ENCODE measurements at regions not wholly inside any gene's neighbourhood (a gene's known extent, or its start where the extent isn't known, plus 50 kb on each side); places are given as distances from the start of the nearest gene placed in this dataset.
"Not testable (repeated sequence)": the region's sequence is repeated elsewhere in the genome, so short reads cannot be mapped to it uniquely, and the experiment has no call there.

DNA sequence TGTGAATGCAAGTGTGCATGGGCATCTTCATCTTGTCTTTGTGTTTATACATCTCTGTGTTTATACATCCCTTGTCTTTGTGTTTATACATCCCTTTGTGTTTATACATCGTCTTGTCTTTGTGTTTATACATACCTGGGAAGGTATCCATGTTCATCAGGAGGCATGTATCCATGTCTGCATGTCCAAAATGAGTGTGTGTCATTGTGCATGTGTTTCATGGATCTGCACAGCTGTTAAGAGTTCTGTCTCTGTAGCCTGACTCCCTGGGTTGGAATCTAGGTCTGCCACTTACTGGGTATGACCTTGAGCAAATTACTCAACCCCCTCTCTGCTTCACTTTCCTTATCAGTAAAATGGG lies 50.1 kb upstream of the SIRPA start:
- ChIA-PET POLR2A (no interaction called here), CTCF (no interaction called here)
- TF ChIP-seq, protein P1, sequence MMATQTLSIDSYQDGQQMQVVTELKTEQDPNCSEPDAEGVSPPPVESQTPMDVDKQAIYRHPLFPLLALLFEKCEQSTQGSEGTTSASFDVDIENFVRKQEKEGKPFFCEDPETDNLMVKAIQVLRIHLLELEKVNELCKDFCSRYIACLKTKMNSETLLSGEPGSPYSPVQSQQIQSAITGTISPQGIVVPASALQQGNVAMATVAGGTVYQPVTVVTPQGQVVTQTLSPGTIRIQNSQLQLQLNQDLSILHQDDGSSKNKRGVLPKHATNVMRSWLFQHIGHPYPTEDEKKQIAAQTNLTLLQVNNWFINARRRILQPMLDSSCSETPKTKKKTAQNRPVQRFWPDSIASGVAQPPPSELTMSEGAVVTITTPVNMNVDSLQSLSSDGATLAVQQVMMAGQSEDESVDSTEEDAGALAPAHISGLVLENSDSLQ (IDR thresholded peaks at IDR 0.05): no peak
- TF ChIP-seq NFRKB (IDR thresholded peaks at IDR 0.05) (no peak), FOXK2 (IDR thresholded peaks at IDR 0.05) (no peak), HDGF (IDR thresholded peaks at IDR 0.05; ENCODE audit: borderline replicate concordance) (no peak), CTBP1 (IDR thresholded peaks at IDR 0.05; ENCODE audit: borderline replicate concordance) (no peak), FOXA1 (IDR thresholded peaks at IDR 0.05) (no peak), TARDBP (IDR thresholded peaks at IDR 0.05) (no peak), ELF4 (IDR thresholded peaks at IDR 0.05) (no peak)
- DNase-seq (ENCODE audit: extremely low spot score): no peak

GRCh38 chr20:1844325-1845162 lies 50.7 kb upstream of the SIRPA start:
- DNase-seq (ENCODE audit: extremely low spot score): no peak
- CTCF ChIA-PET: no interaction called here
- TF ChIP-seq FOXM1 (IDR thresholded peaks at IDR 0.05; ENCODE audit: borderline replicate concordance): no peak
- POLR2A ChIA-PET: no interaction called here

DNA sequence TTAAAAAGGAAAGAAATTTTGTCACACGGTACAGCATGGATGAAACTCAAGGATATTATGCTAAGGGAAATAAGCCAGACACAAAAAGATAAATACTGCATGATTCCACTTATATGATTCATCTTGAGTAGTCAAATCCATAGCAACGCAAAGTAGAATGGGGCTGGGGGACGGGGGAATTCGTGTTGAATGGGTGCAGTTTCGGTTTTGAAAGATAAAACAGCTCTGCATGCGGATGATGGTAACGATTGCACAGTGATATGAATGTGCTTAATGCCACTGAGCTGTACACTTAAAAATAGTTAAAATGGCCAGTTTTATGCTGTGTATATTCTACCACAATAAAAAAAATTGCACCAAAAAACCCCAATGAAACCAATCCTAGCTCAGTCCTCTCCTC lies 52.9 kb upstream of the SIRPA start:
- POLR2A ChIA-PET: no interaction called here
- TF ChIP-seq SUZ12 (IDR thresholded peaks at IDR 0.05) (no peak), HDGF (IDR thresholded peaks at IDR 0.05; ENCODE audit: borderline replicate concordance) (no peak), FOXA1 (IDR thresholded peaks at IDR 0.05) (no peak), ZNF384 (IDR thresholded peaks at IDR 0.05) (no peak)
- CTCF ChIA-PET: no interaction called here
- no peak for DNase-seq (ENCODE audit: extremely low spot score)

- no peak for DNase-seq (ENCODE audit: extremely low spot score)
- TF ChIP-seq ELF4 (IDR thresholded peaks at IDR 0.05) (no peak), FOXK2 (IDR thresholded peaks at IDR 0.05) (no peak), CTBP1 (IDR thresholded peaks at IDR 0.05; ENCODE audit: borderline replicate concordance) (no peak), LEF1 (IDR thresholded peaks at IDR 0.05; ENCODE audit: borderline replicate concordance) (no peak), TARDBP (IDR thresholded peaks at IDR 0.05) (no peak), FOXA1 (IDR thresholded peaks at IDR 0.05) (no peak), SUZ12 (IDR thresholded peaks at IDR 0.05) (no peak), NFRKB (IDR thresholded peaks at IDR 0.05) (no peak), L3MBTL2 (conservative IDR thresholded peaks at IDR 0.05) (no peak), HDGF (IDR thresholded peaks at IDR 0.05; ENCODE audit: borderline replicate concordance) (no peak), ARNT (IDR thresholded peaks at IDR 0.05) (no peak), SP1 (IDR thresholded peaks at IDR 0.05) (no peak), FOXM1 (IDR thresholded peaks at IDR 0.05; ENCODE audit: borderline replicate concordance) (no peak), BHLHE40 (IDR thresholded peaks at IDR 0.05; ENCODE audit: borderline replicate concordance) (no peak), ZNF384 (IDR thresholded peaks at IDR 0.05) (no peak)
- TF ChIP-seq, protein P1 (IDR thresholded peaks at IDR 0.05): no peak
- POLR2A ChIA-PET: no interaction called here
Measured at GRCh38 chr20:1841554-1842140, 53.6 kb upstream of the SIRPA start.

GRCh38 chr20:1840817-1841553 lies 54.2 kb upstream of the SIRPA start:
- TF ChIP-seq, protein P1 (IDR thresholded peaks at IDR 0.05): no peak
- TF ChIP-seq SUZ12 (IDR thresholded peaks at IDR 0.05) (no peak), FOXK2 (IDR thresholded peaks at IDR 0.05) (no peak), TARDBP (IDR thresholded peaks at IDR 0.05) (no peak), ARNT (IDR thresholded peaks at IDR 0.05) (no peak), HDGF (IDR thresholded peaks at IDR 0.05; ENCODE audit: borderline replicate concordance) (no peak), NFRKB (IDR thresholded peaks at IDR 0.05) (no peak), LEF1 (IDR thresholded peaks at IDR 0.05; ENCODE audit: borderline replicate concordance) (no peak), ELF4 (IDR thresholded peaks at IDR 0.05) (no peak), L3MBTL2 (conservative IDR thresholded peaks at IDR 0.05) (no peak), CTBP1 (IDR thresholded peaks at IDR 0.05; ENCODE audit: borderline replicate concordance) (no peak), ZNF384 (IDR thresholded peaks at IDR 0.05) (no peak), BHLHE40 (IDR thresholded peaks at IDR 0.05; ENCODE audit: borderline replicate concordance) (no peak), FOXM1 (IDR thresholded peaks at IDR 0.05; ENCODE audit: borderline replicate concordance) (no peak), FOXA1 (IDR thresholded peaks at IDR 0.05) (no peak), SP1 (IDR thresholded peaks at IDR 0.05) (no peak)
- ChIA-PET POLR2A (no interaction called here), CTCF (no interaction called here)
- no peak for DNase-seq (ENCODE audit: extremely low spot score)

More at GRCh38 chr20:1841554-1842140, 53.6 kb upstream of the SIRPA start:
- CTCF ChIA-PET: no interaction called here

DNA sequence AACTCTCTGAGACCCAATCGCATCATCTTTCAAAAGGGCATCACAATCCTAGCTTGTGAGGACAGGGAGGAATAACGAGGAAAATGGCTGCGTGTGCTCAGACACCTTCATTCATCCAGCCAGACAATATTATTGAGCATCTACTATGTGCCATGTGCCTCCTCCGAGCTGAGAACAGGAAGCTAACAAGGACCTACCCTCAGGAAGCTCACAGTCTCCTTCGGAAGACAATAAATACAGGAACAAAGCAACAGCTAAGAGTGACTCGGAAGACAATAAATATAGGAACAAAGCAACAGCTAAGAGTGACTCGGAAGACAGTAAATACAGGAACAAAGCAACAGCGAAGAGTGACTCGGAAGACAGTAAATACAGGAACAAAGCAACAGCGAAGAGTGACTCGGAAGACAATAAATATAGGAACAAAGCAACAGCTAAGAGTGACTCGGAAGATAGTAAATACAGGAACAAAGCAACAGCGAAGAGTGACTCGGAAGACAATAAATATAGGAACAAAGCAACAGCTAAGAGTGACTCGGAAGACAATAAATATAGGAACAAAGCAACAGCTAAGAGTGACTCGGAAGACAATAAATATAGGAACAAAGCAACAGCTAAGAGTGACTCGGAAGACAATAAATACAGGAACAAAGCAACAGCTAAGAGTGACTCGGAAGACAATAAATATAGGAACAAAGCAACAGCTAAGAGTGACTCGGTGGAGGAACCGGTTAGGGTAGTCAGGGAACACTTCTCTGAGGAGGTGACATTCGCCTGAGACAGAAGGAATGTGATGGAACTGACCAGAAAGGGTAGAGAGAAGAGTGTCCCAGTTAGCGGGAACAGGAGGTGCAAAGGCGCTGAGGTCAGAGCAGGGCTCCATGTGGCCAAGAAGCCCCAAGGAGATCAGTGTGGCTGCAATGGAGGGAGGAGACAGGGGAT lies 55.6 kb upstream of the SIRPA start:
- DNase-seq (ENCODE audit: extremely low spot score); POLR2A ChIA-PET: not testable (repeated sequence)
- CTCF ChIA-PET: interaction anchor here (0.7 kb wide), 1 partner anchor 334 kb away, joined by 4 read pairs; no protein-coding TSS in a partner anchor

All from HEK293T (cell line).